Loucy (cell line): ENCODE measurements at regions not wholly inside any gene's neighbourhood (a gene's known extent, or its start where the extent isn't known, plus 50 kb on each side); places are given as distances from the start of the nearest gene placed in this dataset.

Source experiments
- H2AFZ ChIP-seq: fragments of 200-600 bp; sonication (generic); 2 replicates; pipeline ENCODE4 v1.6.0; 2016; ENCODE audit warnings: antibody characterized with exemption, mild to moderate bottlenecking, low read length, moderate library complexity
- H3F3A ChIP-seq: fragments of 200-600 bp; 2 replicates; pipeline ENCODE4 v1.6.0; 2016; ENCODE audit warnings: antibody characterized with exemption, low read depth, mild to moderate bottlenecking
- H3K27me3 ChIP-seq: fragments of 200-600 bp; sonication (generic); 2 replicates; pipeline ENCODE4 v1.6.1; 2014; ENCODE audit warnings: low read length, mild to moderate bottlenecking; ENCODE audit not compliant: insufficient read depth, poor library complexity, severe bottlenecking
- H3K36me3 ChIP-seq: fragments of 200-600 bp; sonication (generic); 2 replicates; pipeline ENCODE4 v1.6.1; 2016; ENCODE audit warnings: low read length; ENCODE audit not compliant: insufficient read depth
- H3K4me1 ChIP-seq: fragments of 200-600 bp; sonication (generic); 2 replicates; pipeline ENCODE4 v1.5.1; 2014; ENCODE audit warnings: low read length, mild to moderate bottlenecking; ENCODE audit not compliant: insufficient read depth, poor library complexity, severe bottlenecking
- H3K4me2 ChIP-seq: fragments of 200-600 bp; sonication (generic); 2 replicates; pipeline ENCODE4 v1.6.0; 2014; ENCODE audit warnings: antibody characterized with exemption, low read length, low read depth, mild to moderate bottlenecking; ENCODE audit not compliant: poor library complexity, severe bottlenecking
- H3K4me3 ChIP-seq: fragments of 200-600 bp; sonication (generic); 2 replicates; pipeline ENCODE4 v1.5.1; 2014; ENCODE audit warnings: low read length, mild to moderate bottlenecking, mixed read lengths; ENCODE audit not compliant: poor library complexity, severe bottlenecking
- H3K79me2 ChIP-seq: fragments of 200-600 bp; sonication (generic); 2 replicates; pipeline ENCODE4 v1.6.1; 2014; ENCODE audit warnings: low read length; ENCODE audit not compliant: insufficient read depth
- H3K9ac ChIP-seq: fragments of 200-600 bp; sonication (generic); 2 replicates; pipeline ENCODE4 v1.6.0; 2014; ENCODE audit warnings: mild to moderate bottlenecking, low read depth, low read length, moderate library complexity; ENCODE audit not compliant: poor library complexity, severe bottlenecking
- H3K9me2 ChIP-seq: fragments of 200-600 bp; sonication (generic); replicated peaks from 2 replicates; pipeline ENCODE4 v1.6.1; 2016; ENCODE audit warnings: low read depth, low read length, mixed read lengths
- H3K9me3 ChIP-seq: fragments of 200-600 bp; sonication (generic); 2 replicates; pipeline ENCODE4 v1.6.1; 2014; ENCODE audit warnings: mild to moderate bottlenecking, antibody characterized with exemption, low read length, low read depth; ENCODE audit not compliant: insufficient read depth
- H4K20me1 ChIP-seq: fragments of 200-600 bp; sonication (generic); 2 replicates; pipeline ENCODE4 v1.6.0; 2014; ENCODE audit warnings: antibody characterized with exemption, low read length, mild to moderate bottlenecking; ENCODE audit not compliant: insufficient read depth, poor library complexity, severe bottlenecking
- CTCF ChIP-seq: fragments of 200-600 bp; sonication (generic); conservative IDR thresholded peaks from 2 replicates; pipeline ENCODE4 v1.5.1; 2014; ENCODE audit warnings: mild to moderate bottlenecking, antibody characterized with exemption, low read length
- EZH2phosphoT487 ChIP-seq: fragments of 200-600 bp; IDR thresholded peaks from 2 replicates; pipeline ENCODE4 v1.6.1; 2018; ENCODE audit warnings: antibody characterized with exemption, mild to moderate bottlenecking, moderate library complexity, borderline replicate concordance

DNA sequence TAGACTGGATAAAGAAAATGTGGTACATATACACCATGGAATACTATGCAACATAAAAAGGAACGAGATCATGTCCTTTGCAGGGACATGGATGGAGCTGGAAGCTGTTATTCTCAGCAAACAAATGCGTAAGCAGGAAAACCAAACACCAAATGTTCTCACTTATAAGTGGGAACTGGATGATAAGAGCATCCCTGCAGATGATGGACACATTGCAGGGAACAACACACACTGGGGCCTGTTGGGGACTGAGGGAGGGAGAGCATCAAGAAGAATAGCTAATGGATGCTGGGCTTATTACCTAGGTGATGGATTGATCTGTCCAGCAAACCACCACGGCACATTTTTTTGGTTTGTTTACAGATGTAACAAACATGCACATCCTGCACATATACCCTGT, 470.5 kb upstream of the CITED2 start:
- Histone ChIP-seq H4K20me1 (no peaks in the 10 kb centered on the region), H3K36me3 (no peaks in the 10 kb centered on the region), H3K9me2 (no peaks in the 10 kb centered on the region), H3K79me2 (no peaks in the 10 kb centered on the region), H3K4me2 (no peak overlapping the region), H3F3A (no peaks in the 10 kb centered on the region), H3K4me1 (no peaks in the 10 kb centered on the region), H3K9me3 (no peaks in the 10 kb centered on the region), H2AFZ (no peak overlapping the region), H3K27me3 (no peaks in the 10 kb centered on the region), H3K4me3 (no peak overlapping the region), H3K9ac (no peak overlapping the region)
- TF ChIP-seq CTCF = no peak
- TF ChIP-seq EZH2phosphoT487 = no peak

DNA sequence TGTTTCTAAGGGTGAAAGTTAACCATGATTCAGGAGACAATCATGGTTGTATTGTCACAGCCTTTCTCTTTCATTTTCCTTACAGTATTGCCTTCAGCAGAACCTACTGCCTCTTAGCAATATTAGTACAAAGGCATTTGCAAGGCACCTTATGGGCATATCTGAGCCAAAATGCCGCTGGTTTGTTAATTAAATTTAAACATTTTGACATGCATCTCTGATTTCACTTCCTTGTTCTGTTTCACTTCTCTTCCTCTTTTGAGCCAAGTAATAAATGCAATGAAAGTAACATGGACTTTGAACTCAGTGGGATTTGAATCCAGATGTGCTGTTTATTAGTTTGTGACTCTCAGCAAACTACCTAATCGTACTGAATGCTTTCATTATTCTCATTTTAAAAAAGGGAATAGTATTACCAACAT, 467.4 kb upstream of the CITED2 start:
- Histone ChIP-seq H3K79me2 (no peaks in the 10 kb centered on the region), H3K9ac (no peak overlapping the region), H3K9me2 (no peaks in the 10 kb centered on the region), H4K20me1 (no peaks in the 10 kb centered on the region), H3F3A (no peaks in the 10 kb centered on the region), H3K9me3 (no peaks in the 10 kb centered on the region), H3K4me3 (no peak overlapping the region), H2AFZ (peak overlapping the region; percentile 20; the same call in 1 of the 2 replicates), H3K27me3 (no peaks in the 10 kb centered on the region), H3K36me3 (no peaks in the 10 kb centered on the region), H3K4me1 (no peaks in the 10 kb centered on the region), H3K4me2 (no peak overlapping the region)
- TF ChIP-seq EZH2phosphoT487 (no peak), CTCF (no peak)

GRCh38 chr6:139839506-139840156, 465.2 kb upstream of the CITED2 start:
- Histone ChIP-seq H3K4me2 (peak overlapping the region; percentile 31), H3K4me3 (peak overlapping the region; percentile 55), H2AFZ (peak overlapping the region; percentile 73; the same call in 1 of the 2 replicates), H3K9me3 (no peaks in the 10 kb centered on the region), H3K4me1 (no peaks in the 10 kb centered on the region), H4K20me1 (no peaks in the 10 kb centered on the region), H3K9me2 (no peaks in the 10 kb centered on the region), H3K9ac (no peak overlapping the region), H3K79me2 (no peaks in the 10 kb centered on the region), H3F3A (no peaks in the 10 kb centered on the region), H3K36me3 (no peaks in the 10 kb centered on the region), H3K27me3 (no peaks in the 10 kb centered on the region)
- TF ChIP-seq CTCF (no peak), EZH2phosphoT487 (no peak)
